Hematopoietic multipotent progenitor cell treated with erythropoietin and hydrocortisone succinate and interleukin-3 and kit ligand, for 15 days (in vitro differentiated cells): ENCODE measurements at regions not wholly inside any gene's neighbourhood (a gene's known extent, or its start where the extent isn't known, plus 50 kb on each side); places are given as distances from the start of the nearest gene placed in this dataset.

Experiments used
- DNase-seq: peaks from one replicate; pipeline ENCODE4 v3.0.0-alpha.2; 2015; ENCODE audit warnings: low spot score

GRCh38 chr13:22092791-22093560 is 422.1 kb downstream of the FGF9 start:
- DNase-seq, result no peak

GRCh38 chr13:22095794-22096193 is 424.9 kb downstream of the FGF9 start:
- DNase-seq, result no peak

- no peak for DNase-seq
Measured at GRCh38 chr13:22099585-22099984, 428.7 kb downstream of the FGF9 start.

GRCh38 chr13:22102271-22102670 is 431.4 kb downstream of the FGF9 start:
- no peak for DNase-seq

GRCh38 chr13:22103046-22104027 is 432.5 kb downstream of the FGF9 start:
- no peak for DNase-seq

- no peak for DNase-seq
Measured at GRCh38 chr13:22106058-22106457, 435.2 kb downstream of the FGF9 start.

GRCh38 chr13:22107549-22107948 is 436.7 kb downstream of the FGF9 start:
- DNase-seq, result no peak

- no peak for DNase-seq
Measured at GRCh38 chr13:22108283-22108942, 437.5 kb downstream of the FGF9 start.

GRCh38 chr13:22108979-22109378 is 438.1 kb downstream of the FGF9 start:
- DNase-seq, result no peak

GRCh38 chr13:22110368-22110767 is 439.5 kb downstream of the FGF9 start:
- no peak for DNase-seq

- DNase-seq, result no peak
Measured at GRCh38 chr13:22111152-22111783, 440.4 kb downstream of the FGF9 start.

GRCh38 chr13:22111961-22112360 is 441.1 kb downstream of the FGF9 start:
- DNase-seq, result no peak

GRCh38 chr13:22112956-22113745 is 442.3 kb downstream of the FGF9 start:
- no peak for DNase-seq

- no peak for DNase-seq
Measured at GRCh38 chr13:22114630-22115311, 443.9 kb downstream of the FGF9 start.

GRCh38 chr13:22118158-22118557 is 447.3 kb downstream of the FGF9 start:
- no peak for DNase-seq

- no peak for DNase-seq
Measured at GRCh38 chr13:22120646-22121045, 449.8 kb downstream of the FGF9 start.

GRCh38 chr13:22121146-22121739 is 450.4 kb downstream of the FGF9 start:
- no peak for DNase-seq

GRCh38 chr13:22126433-22127021 is 455.7 kb downstream of the FGF9 start:
- no peak for DNase-seq

- no peak for DNase-seq
Measured at GRCh38 chr13:22127277-22128164, 456.6 kb downstream of the FGF9 start.
